Upper lobe of right lung (tissue), 1 donor: ENCODE measurements at regions not wholly inside any gene's neighbourhood (a gene's known extent, or its start where the extent isn't known, plus 50 kb on each side); places are given as distances from the start of the nearest gene placed in this dataset.

Source experiments
- ATAC-seq: fragments of 200-7000 bp; cut with Tn5 transposase; one replicate; pipeline ENCODE4 v1.9.1; 2020; ENCODE audit warnings: mild to moderate bottlenecking, moderate library complexity
- DNase-seq: peaks from one replicate; pipeline ENCODE4 v3.0.0-alpha.2; 2020
- H3K27ac ChIP-seq: fragments of 200-600 bp; one replicate; pipeline ENCODE4 v1.8.0; 2022
- H3K27me3 ChIP-seq: fragments of 200-600 bp; one replicate; pipeline ENCODE4 v1.8.0; 2022; ENCODE audit warnings: mild to moderate bottlenecking
- H3K36me3 ChIP-seq: fragments of 200-600 bp; one replicate; pipeline ENCODE4 v1.8.0; 2022
- H3K4me1 ChIP-seq: fragments of 200-600 bp; one replicate; pipeline ENCODE4 v1.8.0; 2022
- H3K4me3 ChIP-seq: fragments of 200-600 bp; one replicate; pipeline ENCODE4 v1.8.0; 2022; ENCODE audit warnings: mild to moderate bottlenecking
- H3K9me3 ChIP-seq: fragments of 200-600 bp; one replicate; pipeline ENCODE4 v1.8.0; 2022
- intact Hi-C: fragments of 100-400 bp; cut with DNase I; formaldehyde crosslinking; loops from one replicate; pipeline ENCODE4 v1.11.0; 2022
- TF ChIP-seq, protein P1 (sequence below): fragments of 200-600 bp; IDR thresholded peaks from one replicate; pipeline ENCODE4 v1.8.0; 2022; ENCODE audit warnings: antibody characterized with exemption
- donor health status: DM: no; HTN: yes; CAD: no; lungs with severe emphysema.

DNA sequence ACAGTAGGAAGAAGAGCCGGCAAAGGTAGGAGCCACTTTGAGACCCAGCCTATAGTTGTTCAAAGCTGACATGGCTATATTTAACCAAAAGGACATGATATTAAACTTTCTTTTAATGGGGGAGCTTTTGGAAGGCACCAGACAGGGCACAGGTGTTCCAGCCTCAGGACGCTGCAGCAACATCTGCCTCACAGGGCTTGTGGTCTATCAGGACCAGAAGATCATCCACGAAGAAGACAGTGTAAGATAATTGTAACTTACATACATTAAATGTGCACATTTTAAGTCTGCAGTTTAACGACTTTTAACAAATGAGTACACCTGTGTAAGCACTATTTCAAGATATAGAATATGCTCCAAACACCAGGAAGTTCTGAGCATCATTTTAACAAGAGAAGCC is 168.2 kb upstream of the PMEPA1 start:
- H3K27ac ChIP-seq: no peak overlapping the region
- no peaks in the 10 kb centered on the region for H3K4me1 ChIP-seq
- intact Hi-C loops: no loop called here
- no peak overlapping the region for H3K4me3 ChIP-seq
- H3K9me3 ChIP-seq: no peaks in the 10 kb centered on the region
- no peak for DNase-seq
- TF ChIP-seq, protein P1, sequence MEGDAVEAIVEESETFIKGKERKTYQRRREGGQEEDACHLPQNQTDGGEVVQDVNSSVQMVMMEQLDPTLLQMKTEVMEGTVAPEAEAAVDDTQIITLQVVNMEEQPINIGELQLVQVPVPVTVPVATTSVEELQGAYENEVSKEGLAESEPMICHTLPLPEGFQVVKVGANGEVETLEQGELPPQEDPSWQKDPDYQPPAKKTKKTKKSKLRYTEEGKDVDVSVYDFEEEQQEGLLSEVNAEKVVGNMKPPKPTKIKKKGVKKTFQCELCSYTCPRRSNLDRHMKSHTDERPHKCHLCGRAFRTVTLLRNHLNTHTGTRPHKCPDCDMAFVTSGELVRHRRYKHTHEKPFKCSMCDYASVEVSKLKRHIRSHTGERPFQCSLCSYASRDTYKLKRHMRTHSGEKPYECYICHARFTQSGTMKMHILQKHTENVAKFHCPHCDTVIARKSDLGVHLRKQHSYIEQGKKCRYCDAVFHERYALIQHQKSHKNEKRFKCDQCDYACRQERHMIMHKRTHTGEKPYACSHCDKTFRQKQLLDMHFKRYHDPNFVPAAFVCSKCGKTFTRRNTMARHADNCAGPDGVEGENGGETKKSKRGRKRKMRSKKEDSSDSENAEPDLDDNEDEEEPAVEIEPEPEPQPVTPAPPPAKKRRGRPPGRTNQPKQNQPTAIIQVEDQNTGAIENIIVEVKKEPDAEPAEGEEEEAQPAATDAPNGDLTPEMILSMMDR: no peak
- H3K36me3 ChIP-seq: no peaks in the 10 kb centered on the region
- no peaks in the 10 kb centered on the region for H3K27me3 ChIP-seq
- no peak for ATAC-seq

DNA sequence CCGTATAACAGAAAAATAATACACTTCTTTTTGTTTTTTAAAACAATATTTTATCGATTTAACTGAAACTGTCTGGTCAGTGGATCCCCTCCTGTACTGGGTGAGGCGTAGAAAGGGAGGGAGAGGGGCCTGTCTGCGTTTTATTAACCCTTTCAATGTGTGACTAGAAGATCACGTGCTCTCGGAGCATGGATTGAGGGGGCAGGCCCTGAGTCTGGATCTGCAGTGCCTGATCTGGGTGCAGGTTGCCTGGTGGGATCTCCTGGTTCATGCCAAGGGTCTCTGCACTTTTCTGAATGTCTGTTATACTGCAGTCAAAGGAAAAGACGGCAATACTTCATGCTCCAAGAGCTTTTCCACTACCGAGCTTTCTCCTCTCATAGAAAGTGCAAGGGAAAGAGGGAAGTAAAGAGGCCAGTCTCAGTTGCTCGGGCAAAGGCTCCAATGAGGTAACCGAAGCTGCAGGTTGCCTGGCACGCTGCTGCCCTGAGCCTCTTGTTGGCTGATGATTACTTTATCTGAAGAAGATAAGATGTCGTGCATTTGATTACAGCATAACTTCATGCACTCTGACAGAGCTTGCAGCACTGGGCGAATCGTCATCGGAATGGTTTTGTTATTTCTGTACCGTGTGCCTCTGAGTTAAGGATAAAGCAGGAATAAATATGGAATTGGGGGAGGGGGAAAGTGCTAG is 167.5 kb upstream of the PMEPA1 start:
- DNase-seq (no peak), ATAC-seq (no peak)
- no peak overlapping the region for H3K4me3 ChIP-seq
- H3K36me3 ChIP-seq: no peaks in the 10 kb centered on the region
- no peaks in the 10 kb centered on the region for H3K27me3 ChIP-seq
- H3K27ac ChIP-seq: no peak overlapping the region
- intact Hi-C loops: no loop called here
- TF ChIP-seq, protein P1: no peak
- H3K4me1 ChIP-seq: no peaks in the 10 kb centered on the region
- no peaks in the 10 kb centered on the region for H3K9me3 ChIP-seq

DNA sequence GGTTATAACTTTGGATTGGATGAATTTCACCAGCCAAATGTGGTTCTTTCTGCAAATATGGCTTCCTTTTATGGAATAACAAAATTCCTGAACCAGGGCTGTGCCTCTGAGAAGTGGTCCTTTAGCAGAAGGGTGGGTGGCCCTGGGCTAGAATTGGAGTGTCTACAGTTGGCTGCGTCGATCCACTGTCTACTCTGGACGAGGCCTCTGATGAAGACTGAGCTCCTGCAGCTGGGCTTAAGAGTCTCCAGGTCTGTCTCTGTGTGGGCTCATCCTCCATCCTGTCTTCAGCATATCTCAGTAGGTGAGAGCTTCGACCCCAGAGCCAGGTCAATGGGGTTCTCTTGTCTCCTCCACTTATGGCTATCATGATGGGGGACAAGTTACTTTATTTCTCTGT is 166.3 kb upstream of the PMEPA1 start:
- Histone ChIP-seq H3K27ac (no peak overlapping the region), H3K4me3 (no peak overlapping the region), H3K4me1 (no peaks in the 10 kb centered on the region), H3K36me3 (no peaks in the 10 kb centered on the region), H3K9me3 (no peaks in the 10 kb centered on the region), H3K27me3 (no peaks in the 10 kb centered on the region)
- no peak for ATAC-seq
- TF ChIP-seq, protein P1: no peak
- intact Hi-C loops: no loop called here
- no peak for DNase-seq

DNA sequence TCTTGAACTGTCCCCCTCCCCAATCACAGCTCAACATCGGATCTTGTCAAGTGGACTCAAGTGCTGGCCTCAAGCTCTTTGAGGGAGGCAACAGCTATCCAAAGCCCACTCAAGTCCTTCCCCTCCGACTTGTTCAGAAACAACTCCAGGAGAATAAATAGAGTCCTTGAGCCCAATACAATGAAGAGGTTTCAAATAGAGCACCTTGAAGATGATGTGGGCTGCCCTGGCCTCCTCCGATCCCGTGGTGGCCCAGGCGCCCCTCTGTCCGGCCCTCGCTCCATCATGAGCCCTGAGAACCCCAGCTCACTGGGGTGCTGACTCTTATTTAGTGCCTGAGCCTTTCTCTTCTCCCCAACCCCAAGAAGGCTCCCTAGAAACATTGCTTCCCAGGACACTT is 164.3 kb upstream of the PMEPA1 start:
- no peak overlapping the region for H3K27ac ChIP-seq
- intact Hi-C loops: no loop called here
- no peaks in the 10 kb centered on the region for H3K9me3 ChIP-seq
- H3K4me3 ChIP-seq: no peak overlapping the region
- no peaks in the 10 kb centered on the region for H3K36me3 ChIP-seq
- DNase-seq (no peak), ATAC-seq (no peak)
- TF ChIP-seq, protein P1: no peak
- H3K4me1 ChIP-seq: no peaks in the 10 kb centered on the region
- H3K27me3 ChIP-seq: no peaks in the 10 kb centered on the region

DNA sequence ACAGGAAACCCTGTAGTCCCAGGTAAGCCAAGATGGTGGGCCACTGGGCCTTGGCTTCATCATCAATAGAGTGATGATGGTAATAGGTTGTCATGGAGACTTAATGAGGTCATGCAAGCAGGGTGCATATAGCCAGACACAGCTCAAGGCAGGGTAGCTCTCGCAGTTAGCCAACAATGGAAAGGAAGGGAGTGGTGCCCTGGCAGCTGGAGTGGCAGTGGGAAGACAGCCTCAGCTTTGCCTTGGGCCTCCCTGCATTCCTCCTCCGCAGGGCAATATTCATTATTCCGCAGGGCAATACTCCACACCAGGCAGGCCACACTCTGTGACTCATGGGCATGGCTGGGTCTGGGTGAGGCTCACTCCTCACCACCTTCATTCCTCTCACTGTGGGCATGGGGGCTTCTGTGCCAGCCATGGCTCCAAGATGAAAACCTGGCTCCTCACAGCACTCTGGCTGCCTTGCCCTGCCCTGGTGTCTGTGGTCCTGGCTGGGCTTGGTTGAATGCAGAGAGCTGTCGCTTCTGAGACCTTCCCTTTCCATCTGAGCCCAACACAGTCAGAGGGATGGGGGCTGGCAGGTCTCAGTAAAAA is 163.1 kb upstream of the PMEPA1 start:
- DNase-seq: no peak
- intact Hi-C loops: no loop called here

More for the DNA sequence above, 163.1 kb upstream of the PMEPA1 start:
- no peaks in the 10 kb centered on the region for H3K9me3 ChIP-seq
- no peak overlapping the region for H3K27ac ChIP-seq
- no peaks in the 10 kb centered on the region for H3K27me3 ChIP-seq
- H3K4me1 ChIP-seq: no peaks in the 10 kb centered on the region
- TF ChIP-seq, protein P1: no peak
- H3K36me3 ChIP-seq: no peaks in the 10 kb centered on the region
- H3K4me3 ChIP-seq: no peak overlapping the region
- ATAC-seq: no peak
